ENCODE measurements at regions not wholly inside any gene's neighbourhood (a gene's known extent, or its start where the extent isn't known, plus 50 kb on each side); places are given as distances from the start of the nearest gene placed in this dataset.

- TF ChIP-seq USF2 (IDR thresholded peaks at IDR 0.05; ENCODE audit: low read length), result no peak
- no peak for TF ChIP-seq POLR2A (IDR thresholded peaks at IDR 0.05; ENCODE audit: control extremely low read depth in 1 of 2, low read depth in 2 of 2, low read length in 2 of 2)
- no peak for TF ChIP-seq EP300 (IDR thresholded peaks at IDR 0.05; ENCODE audit: borderline replicate concordance in 1 of 2, low read depth in 2 of 2, low read length in 2 of 2)
- no peak for TF ChIP-seq POLR2AphosphoS5 (IDR thresholded peaks at IDR 0.05; ENCODE audit: low read depth, low read length)
- TF ChIP-seq TEAD4 (IDR thresholded peaks at IDR 0.05; ENCODE audit: low read depth, low read length), result no peak
- TF ChIP-seq CEBPB (IDR thresholded peaks at IDR 0.05; ENCODE audit: low read depth, low read length), result no peak
- no peak for TF ChIP-seq PHF8 (conservative IDR thresholded peaks at IDR 0.05; ENCODE audit: low read depth, low read length)
Measured at GRCh38 chrX:83446355-83446754, 61.7 kb upstream of the POU3F4 start.
